PC-3 (cell line): ENCODE measurements at regions not wholly inside any gene's neighbourhood (a gene's known extent, or its start where the extent isn't known, plus 50 kb on each side); places are given as distances from the start of the nearest gene placed in this dataset.

Source experiments
- ATAC-seq: fragments of 200-7000 bp; cut with Tn5 transposase; 2 replicates; pipeline ENCODE4 v1.9.1; 2020; ENCODE audit warnings: mild to moderate bottlenecking, moderate library complexity
- BruUV-seq: library from RNA; stranded (reverse); fragments of 400-500 nt; replicated peaks from 2 replicates; lab custom pipeline; 2021; lab: Mats Ljungman, UMichigan
- CTCF ChIA-PET: fragments of 300-600 bp; sonication (Branson Sonifier 250); formaldehyde crosslinking; loops from one replicate; lab custom pipeline; 2022; ENCODE audit warnings: antibody characterized with exemption; lab: Charles Lee
- POLR2A ChIA-PET: fragments of 300-600 bp; sonication (Branson Sonifier 250); formaldehyde crosslinking; loops from one replicate; lab custom pipeline; 2022; ENCODE audit warnings: antibody characterized with exemption; ENCODE audit not compliant: unreplicated experiment; lab: Charles Lee
- DNase-seq: peaks from one replicate; pipeline ENCODE4 v3.0.0-alpha.2; 2015
- H2AFZ ChIP-seq: fragments of 300-600 bp; sonication (generic); 2 replicates; pipeline ENCODE4 v1.6.0; 2016; ENCODE audit warnings: antibody characterized with exemption, low read length
- H3F3A ChIP-seq: fragments of 300-600 bp; sonication (generic); one replicate; pipeline ENCODE4 v1.6.0; 2017; ENCODE audit warnings: antibody characterized with exemption, low read length, control low read depth, mild to moderate bottlenecking; ENCODE audit not compliant: unreplicated experiment
- H3K27ac ChIP-seq: fragments of 300-600 bp; sonication (generic); 2 replicates; pipeline ENCODE4 v1.5.1; 2016; ENCODE audit warnings: mild to moderate bottlenecking, low read length
- H3K27me3 ChIP-seq: fragments of 300-600 bp; sonication (generic); 2 replicates; pipeline ENCODE4 v1.6.1; 2016; ENCODE audit warnings: low read length, mixed read lengths
- H3K36me3 ChIP-seq: fragments of 300-600 bp; sonication (generic); 2 replicates; pipeline ENCODE4 v1.6.1; 2016; ENCODE audit warnings: low read depth, mixed run types, low read length, mixed read lengths
- H3K4me1 ChIP-seq: fragments of 300-600 bp; sonication (generic); 2 replicates; pipeline ENCODE4 v1.5.1; 2016; ENCODE audit warnings: low read length; ENCODE audit not compliant: insufficient read depth
- H3K4me2 ChIP-seq: fragments of 300-600 bp; sonication (generic); 2 replicates; pipeline ENCODE4 v1.6.0; 2016; ENCODE audit warnings: low read length
- H3K4me3 ChIP-seq: fragments of 300-600 bp; sonication (generic); 2 replicates; pipeline ENCODE4 v1.5.1; 2016; ENCODE audit warnings: mild to moderate bottlenecking, low read length, mixed read lengths
- H3K79me2 ChIP-seq: fragments of 300-600 bp; sonication (generic); 2 replicates; pipeline ENCODE4 v1.6.1; 2017; ENCODE audit warnings: low read length, mixed read lengths
- H3K9ac ChIP-seq: fragments of 300-600 bp; sonication (generic); 2 replicates; pipeline ENCODE4 v1.6.0; 2016; ENCODE audit warnings: mild to moderate bottlenecking, low read length
- H3K9me2 ChIP-seq: fragments of 300-600 bp; sonication (generic); replicated peaks from 2 replicates; pipeline ENCODE4 v1.6.1; 2016; ENCODE audit warnings: mixed run types, low read length, mixed read lengths
- H3K9me3 ChIP-seq: fragments of 300-600 bp; sonication (generic); 2 replicates; pipeline ENCODE4 v1.6.1; 2016; ENCODE audit warnings: low read length, mixed read lengths
- H4K20me1 ChIP-seq: fragments of 300-600 bp; sonication (generic); 2 replicates; pipeline ENCODE4 v1.6.1; 2016; ENCODE audit warnings: low read length, mixed read lengths
- EZH2 ChIP-seq: fragments of 300-600 bp; sonication (generic); IDR thresholded peaks from one replicate; pipeline ENCODE4 v1.6.1; 2017; ENCODE audit warnings: antibody characterized with exemption, mild to moderate bottlenecking, low read length; ENCODE audit not compliant: unreplicated experiment
- EZH2phosphoT487 ChIP-seq: fragments of 300-600 bp; sonication (generic); IDR thresholded peaks from 2 replicates; pipeline ENCODE4 v1.6.1; 2018; ENCODE audit warnings: mild to moderate bottlenecking, antibody characterized with exemption, low read length, borderline replicate concordance
- intact Hi-C: fragments of 100-400 bp; cut with micrococcal nuclease; formaldehyde crosslinking; loops from 2 replicates; pipeline ENCODE4 v1.9.0; 2023
- TF ChIP-seq, protein P1 (sequence below): fragments of 300-600 bp; sonication (generic); conservative IDR thresholded peaks from 2 replicates; pipeline ENCODE4 v1.5.1; 2017; ENCODE audit warnings: antibody characterized with exemption, low read depth, mild to moderate bottlenecking, low read length

DNA sequence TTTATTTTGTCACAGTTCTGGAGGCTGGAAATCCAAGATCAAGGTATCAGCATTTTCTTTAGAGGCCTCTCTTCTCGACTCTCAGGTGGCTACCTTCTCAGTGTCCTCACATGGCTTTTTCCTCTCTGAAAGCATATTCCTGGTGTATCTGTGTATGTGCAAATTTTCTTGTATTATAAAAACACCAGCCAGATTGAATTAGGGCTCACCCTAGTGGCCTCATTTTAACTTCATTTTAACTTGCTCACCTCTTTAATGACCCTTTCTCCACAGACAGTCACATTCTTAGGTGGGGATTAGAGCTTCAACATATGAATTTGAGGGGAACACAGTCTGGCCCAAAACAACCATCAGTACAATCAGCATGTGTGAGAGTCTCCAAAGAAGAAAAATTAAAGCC is 542.4 kb upstream of the FAM241A start:
- Histone ChIP-seq H3K9ac (no peak overlapping the region), H3K79me2 (no peaks in the 10 kb centered on the region), H3K4me1 (peaks cover 9% of the 10 kb centered on the region; the same call in 1 of the 2 replicates), H3K27ac (no peak overlapping the region), H3K4me2 (no peak overlapping the region), H3K9me2 (no peaks in the 10 kb centered on the region), H4K20me1 (no peaks in the 10 kb centered on the region), H3K9me3 (no peaks in the 10 kb centered on the region), H3F3A (no peaks in the 10 kb centered on the region), H2AFZ (no peak overlapping the region), H3K27me3 (no peaks in the 10 kb centered on the region), H3K4me3 (no peak overlapping the region), H3K36me3 (no peaks in the 10 kb centered on the region)
- TF ChIP-seq, protein P1, sequence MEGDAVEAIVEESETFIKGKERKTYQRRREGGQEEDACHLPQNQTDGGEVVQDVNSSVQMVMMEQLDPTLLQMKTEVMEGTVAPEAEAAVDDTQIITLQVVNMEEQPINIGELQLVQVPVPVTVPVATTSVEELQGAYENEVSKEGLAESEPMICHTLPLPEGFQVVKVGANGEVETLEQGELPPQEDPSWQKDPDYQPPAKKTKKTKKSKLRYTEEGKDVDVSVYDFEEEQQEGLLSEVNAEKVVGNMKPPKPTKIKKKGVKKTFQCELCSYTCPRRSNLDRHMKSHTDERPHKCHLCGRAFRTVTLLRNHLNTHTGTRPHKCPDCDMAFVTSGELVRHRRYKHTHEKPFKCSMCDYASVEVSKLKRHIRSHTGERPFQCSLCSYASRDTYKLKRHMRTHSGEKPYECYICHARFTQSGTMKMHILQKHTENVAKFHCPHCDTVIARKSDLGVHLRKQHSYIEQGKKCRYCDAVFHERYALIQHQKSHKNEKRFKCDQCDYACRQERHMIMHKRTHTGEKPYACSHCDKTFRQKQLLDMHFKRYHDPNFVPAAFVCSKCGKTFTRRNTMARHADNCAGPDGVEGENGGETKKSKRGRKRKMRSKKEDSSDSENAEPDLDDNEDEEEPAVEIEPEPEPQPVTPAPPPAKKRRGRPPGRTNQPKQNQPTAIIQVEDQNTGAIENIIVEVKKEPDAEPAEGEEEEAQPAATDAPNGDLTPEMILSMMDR, result peak; percentile 61
- TF ChIP-seq EZH2phosphoT487 (no peak), EZH2 (no peak)
- BruUV-seq, result no TSS peak
- CTCF ChIA-PET, result no interaction called here
- peak; percentile 76 for ATAC-seq
- POLR2A ChIA-PET, result no interaction called here
- intact Hi-C loops, result loop anchor here (1.0 to 5.0 kb wide), 4 partner anchors 91 to 321 kb away; no protein-coding TSS in a partner anchor
- DNase-seq, result peak; percentile 31

DNA sequence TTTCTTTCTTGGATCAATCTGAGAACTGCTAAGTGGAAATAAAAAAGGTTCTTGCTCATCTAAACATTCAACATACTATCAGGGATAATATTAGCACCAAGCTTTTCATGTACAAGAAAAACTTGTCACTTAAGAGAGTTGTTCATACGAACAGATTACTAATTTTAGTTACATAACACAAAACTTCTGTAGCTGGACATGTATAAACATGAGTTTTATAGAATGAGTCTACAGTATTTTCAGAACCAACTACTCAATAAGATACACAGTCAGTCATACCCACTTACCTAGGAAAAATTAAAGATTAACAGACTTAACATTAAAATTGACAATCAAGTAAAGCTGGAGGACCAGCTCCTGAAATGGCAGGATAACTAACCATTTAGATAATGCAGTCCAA is 540.1 kb upstream of the FAM241A start:
- no peak overlapping the region for H3K4me3 ChIP-seq
- H3K27ac ChIP-seq, result no peak overlapping the region
- H4K20me1 ChIP-seq, result no peaks in the 10 kb centered on the region
- no peaks in the 10 kb centered on the region for H3K9me2 ChIP-seq
- H3K9ac ChIP-seq, result no peak overlapping the region
- TF ChIP-seq EZH2, result no peak
- TF ChIP-seq, protein P1, result no peak
- TF ChIP-seq EZH2phosphoT487, result no peak
- peaks cover 9% of the 10 kb centered on the region; the same call in 1 of the 2 replicates for H3K4me1 ChIP-seq
- ChIA-PET CTCF (no interaction called here), POLR2A (no interaction called here)
- intact Hi-C loops, result no loop called here
- H3K9me3 ChIP-seq, result no peaks in the 10 kb centered on the region
- ATAC-seq, result no peak
- no peak overlapping the region for H3K4me2 ChIP-seq
- no peaks in the 10 kb centered on the region for H3K79me2 ChIP-seq
- no peak for DNase-seq
- H2AFZ ChIP-seq, result no peak overlapping the region
- H3K36me3 ChIP-seq, result no peaks in the 10 kb centered on the region
- BruUV-seq, result no TSS peak
- no peaks in the 10 kb centered on the region for H3K27me3 ChIP-seq
- H3F3A ChIP-seq, result no peaks in the 10 kb centered on the region

DNA sequence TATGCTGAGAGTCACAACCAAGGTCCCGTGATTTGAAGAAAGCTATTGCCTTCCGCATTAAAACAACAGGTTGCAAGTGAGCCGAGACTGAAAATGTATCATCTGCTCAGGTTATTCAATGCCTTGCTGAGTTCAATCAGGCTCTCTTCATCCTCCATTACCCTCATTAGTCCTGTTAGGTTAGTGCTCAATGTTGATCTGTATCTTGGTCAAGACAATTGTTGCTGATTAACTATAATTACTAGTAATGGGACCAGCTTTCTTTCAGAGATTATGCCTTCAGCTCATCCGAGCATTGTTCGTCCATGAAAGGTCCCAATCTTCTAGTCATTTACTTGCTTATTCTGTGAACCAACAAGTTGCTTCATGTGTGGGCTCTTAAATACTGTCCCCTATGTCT is 534.6 kb upstream of the FAM241A start:
- no peaks in the 10 kb centered on the region for H3K27me3 ChIP-seq
- H3K9me2 ChIP-seq, result no peaks in the 10 kb centered on the region
- H3K79me2 ChIP-seq, result no peaks in the 10 kb centered on the region
- intact Hi-C loops, result no loop called here
- H3K4me2 ChIP-seq, result no peak overlapping the region
- ChIA-PET POLR2A (no interaction called here), CTCF (no interaction called here)
- no peak overlapping the region for H3K27ac ChIP-seq
- no peaks in the 10 kb centered on the region for H3K36me3 ChIP-seq
- no peaks in the 10 kb centered on the region for H3K4me1 ChIP-seq
- H3K9me3 ChIP-seq, result no peaks in the 10 kb centered on the region
- H4K20me1 ChIP-seq, result no peaks in the 10 kb centered on the region
- ATAC-seq, result no peak
- TF ChIP-seq, protein P1, result no peak
- TF ChIP-seq EZH2phosphoT487 (no peak), EZH2 (no peak)
- H3F3A ChIP-seq, result no peaks in the 10 kb centered on the region
- no peak overlapping the region for H2AFZ ChIP-seq
- no TSS peak for BruUV-seq
- DNase-seq, result no peak
- H3K4me3 ChIP-seq, result no peak overlapping the region
- no peak overlapping the region for H3K9ac ChIP-seq
